Astrocyte (in vitro differentiated cells and primary cell): ENCODE measurements at regions not wholly inside any gene's neighbourhood (a gene's known extent, or its start where the extent isn't known, plus 50 kb on each side); places are given as distances from the start of the nearest gene placed in this dataset.

Experiments used
- EZH2 ChIP-seq: IDR thresholded peaks from 2 replicates; pipeline ENCODE4 v1.6.1; 2012; ENCODE audit warnings: mild to moderate bottlenecking, low read length, inconsistent platforms; ENCODE audit not compliant: insufficient read depth
- TF ChIP-seq, protein P1 (sequence below): IDR thresholded peaks from 2 replicates; pipeline ENCODE4 v1.5.1; 2011; ENCODE audit warnings: low read depth, mild to moderate bottlenecking, inconsistent platforms, low read length, moderate library complexity; ENCODE audit not compliant: insufficient read depth

DNA sequence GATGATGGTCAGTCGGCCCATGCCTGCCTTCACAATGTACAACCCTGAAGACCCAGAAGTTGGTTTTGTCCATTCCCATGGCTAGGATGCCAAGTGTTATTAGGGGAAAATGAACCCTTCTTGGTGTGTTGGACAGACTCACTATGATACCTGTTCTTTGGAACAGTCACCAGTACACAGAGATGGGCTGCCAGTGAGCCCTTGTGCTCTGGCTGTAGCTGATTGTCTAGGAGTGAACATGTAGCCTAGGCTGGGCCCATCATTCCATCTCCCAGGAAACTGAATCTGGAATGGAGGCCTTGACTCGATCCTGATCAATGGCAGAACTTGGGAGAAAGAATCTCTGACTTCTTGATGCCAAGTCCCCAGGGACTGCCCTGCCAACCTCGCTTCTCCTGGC lies 188.9 kb downstream of the EVX1 start:
- TF ChIP-seq, protein P1, sequence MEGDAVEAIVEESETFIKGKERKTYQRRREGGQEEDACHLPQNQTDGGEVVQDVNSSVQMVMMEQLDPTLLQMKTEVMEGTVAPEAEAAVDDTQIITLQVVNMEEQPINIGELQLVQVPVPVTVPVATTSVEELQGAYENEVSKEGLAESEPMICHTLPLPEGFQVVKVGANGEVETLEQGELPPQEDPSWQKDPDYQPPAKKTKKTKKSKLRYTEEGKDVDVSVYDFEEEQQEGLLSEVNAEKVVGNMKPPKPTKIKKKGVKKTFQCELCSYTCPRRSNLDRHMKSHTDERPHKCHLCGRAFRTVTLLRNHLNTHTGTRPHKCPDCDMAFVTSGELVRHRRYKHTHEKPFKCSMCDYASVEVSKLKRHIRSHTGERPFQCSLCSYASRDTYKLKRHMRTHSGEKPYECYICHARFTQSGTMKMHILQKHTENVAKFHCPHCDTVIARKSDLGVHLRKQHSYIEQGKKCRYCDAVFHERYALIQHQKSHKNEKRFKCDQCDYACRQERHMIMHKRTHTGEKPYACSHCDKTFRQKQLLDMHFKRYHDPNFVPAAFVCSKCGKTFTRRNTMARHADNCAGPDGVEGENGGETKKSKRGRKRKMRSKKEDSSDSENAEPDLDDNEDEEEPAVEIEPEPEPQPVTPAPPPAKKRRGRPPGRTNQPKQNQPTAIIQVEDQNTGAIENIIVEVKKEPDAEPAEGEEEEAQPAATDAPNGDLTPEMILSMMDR: no peak
- no peak for TF ChIP-seq EZH2
